HS-5 (cell line): ENCODE measurements at regions not wholly inside any gene's neighbourhood (a gene's known extent, or its start where the extent isn't known, plus 50 kb on each side); places are given as distances from the start of the nearest gene placed in this dataset.
"Not testable (repeated sequence)": the region's sequence is repeated elsewhere in the genome, so short reads cannot be mapped to it uniquely, and the experiment has no call there.

ENCODE experiments used
- DNase-seq: peaks from one replicate; pipeline ENCODE4 v3.0.0-alpha.2; 2012; ENCODE audit warnings: low read depth

DNA sequence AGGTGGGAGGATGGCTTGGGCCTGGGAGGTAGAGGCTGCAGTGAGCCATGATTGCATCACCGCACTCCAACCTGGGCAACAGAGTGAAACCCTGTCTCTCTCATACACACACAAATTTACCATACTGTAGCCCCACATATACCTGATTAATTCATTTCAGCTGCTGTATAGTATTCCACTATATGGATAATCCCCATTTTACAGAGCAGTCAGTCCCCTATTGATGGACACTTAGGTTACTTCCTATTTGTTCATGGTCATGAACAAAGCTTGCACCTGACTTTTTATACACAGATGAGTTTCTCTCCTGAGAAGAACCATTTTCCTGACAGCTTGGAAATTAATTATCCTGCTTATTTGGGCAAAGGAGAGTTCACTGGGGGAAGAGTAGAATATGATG is 59.2 kb downstream of the EMX2 start:
- DNase-seq, result no peak

DNA sequence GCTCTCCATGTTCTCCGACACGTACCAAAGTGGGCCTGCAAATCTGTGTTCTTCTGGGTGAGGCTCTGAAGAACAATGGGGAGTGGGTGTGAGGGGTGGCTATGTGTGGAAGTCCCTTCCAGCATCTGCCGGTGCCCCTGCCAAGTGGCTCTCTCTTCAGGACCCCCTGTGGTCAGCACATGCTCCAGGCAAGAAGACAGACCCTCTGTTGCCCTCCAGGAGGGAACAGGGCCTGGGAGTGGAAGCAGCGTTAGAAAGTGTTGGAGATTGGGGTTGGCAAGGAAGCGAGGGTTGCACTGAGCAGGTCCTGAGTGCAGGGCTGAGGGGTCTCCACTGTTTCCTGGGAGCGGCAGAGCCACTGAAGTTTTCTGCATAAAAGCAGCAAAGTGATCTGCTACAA is 60.5 kb downstream of the EMX2 start:
- no peak for DNase-seq

DNA sequence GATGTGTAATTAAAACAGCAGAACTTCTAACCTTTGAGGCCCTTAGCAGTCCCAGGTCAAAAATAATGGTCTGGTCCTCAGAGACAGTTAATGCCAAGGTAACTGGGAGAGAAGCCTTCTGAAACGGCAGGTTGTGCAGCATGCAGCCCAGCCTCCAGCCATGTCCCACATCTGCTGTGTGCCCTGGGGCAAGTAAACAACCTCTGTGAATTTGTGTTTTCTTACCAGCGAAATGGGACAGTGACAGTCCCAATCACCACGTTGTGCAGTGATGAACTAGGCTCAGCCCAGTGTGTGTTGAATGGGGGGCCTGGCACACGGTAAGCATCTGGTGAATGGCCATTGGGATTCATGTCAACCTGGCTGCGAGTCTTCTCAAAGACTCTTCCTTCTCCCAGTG is 61.2 kb downstream of the EMX2 start:
- no peak for DNase-seq

DNA sequence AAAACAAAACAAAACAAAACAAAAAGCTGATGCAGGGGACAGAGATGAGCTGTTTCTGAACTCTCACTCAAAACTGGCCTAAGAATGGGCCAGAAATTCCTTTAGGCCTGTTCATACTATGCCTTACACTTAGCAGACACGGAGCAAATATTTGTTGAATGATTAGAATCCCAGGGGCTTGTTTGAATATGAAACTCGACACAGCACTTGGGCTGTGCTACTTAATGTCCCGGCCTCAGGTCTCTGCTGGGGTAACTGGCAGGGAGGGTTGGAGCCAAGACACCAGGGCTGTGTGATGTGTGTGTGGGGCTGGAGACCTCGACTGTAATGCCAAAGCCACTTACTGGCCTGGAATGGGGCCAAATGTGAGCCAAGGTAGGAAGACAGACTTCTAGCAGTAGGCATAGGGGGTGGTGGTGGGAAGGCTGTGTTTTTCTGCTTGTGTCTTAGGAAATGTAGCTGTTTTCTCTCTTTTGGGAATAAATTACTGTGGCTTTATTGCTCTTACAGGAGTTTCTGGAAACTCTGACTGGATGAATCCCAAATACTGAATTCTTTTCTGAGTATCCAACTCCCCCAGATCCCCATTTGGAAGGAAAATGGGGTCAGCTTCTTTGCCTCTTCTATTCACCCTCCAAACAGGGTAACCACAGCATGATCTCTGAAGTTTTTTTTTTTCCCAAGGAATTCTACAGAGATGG is 66.7 kb downstream of the EMX2 start:
- peak; percentile 78 for DNase-seq

DNA sequence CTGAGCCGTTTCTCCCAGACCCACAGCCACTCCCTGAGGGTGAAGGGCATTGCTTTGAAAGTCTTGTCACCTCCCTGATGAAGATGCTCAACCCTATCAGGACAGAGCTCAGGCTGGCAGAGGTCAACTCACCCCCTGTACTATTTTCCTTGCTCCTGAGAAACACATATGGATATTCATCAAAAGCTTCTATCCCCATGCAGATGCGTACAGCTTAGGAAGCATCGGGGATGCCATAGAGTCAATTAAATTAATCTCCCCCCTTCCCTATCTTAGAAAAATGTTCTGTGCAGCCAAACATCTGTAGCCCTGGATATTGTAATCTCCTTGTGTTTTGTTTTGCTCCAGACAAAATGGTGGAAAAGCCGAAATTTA is 67.2 kb downstream of the EMX2 start:
- no peak for DNase-seq

DNA sequence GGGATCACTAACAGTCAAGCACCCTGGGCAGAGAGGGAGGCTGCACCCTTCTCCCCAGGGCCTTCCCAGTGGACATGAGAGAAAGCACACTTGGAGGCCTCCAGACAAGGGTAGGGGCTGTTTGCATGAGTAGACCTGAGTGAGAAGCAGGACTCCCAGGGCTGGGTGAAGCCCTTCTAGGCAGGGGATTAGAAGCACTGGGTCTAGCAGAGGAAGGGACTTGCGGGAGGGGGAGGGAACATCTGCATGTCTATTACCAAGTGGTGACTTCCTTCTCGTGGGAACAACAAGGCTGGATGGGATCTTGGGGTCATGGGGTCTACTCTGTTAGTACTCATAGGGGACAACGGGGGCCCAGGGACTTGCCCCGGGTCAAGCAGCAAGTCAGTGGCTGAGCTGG is 67.8 kb downstream of the EMX2 start:
- DNase-seq, result no peak

DNA sequence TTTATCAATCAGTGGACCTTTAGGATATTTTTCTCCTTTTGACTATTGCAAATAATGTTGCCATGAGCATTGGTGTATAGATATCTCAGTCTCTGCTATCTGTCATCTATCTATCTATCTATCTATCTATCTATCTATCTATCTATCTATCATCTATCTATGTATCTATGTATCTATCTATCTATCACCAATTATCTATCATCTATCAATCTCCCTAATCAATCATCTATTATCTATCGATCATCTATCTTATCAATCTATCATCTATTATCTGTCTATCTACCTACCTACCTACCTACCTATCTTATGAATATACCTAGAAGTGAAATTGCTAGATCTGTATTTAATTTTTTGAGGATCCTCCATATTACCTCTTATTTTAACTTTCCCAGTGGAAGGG is 69.6 kb downstream of the EMX2 start:
- DNase-seq, result no peak

DNA sequence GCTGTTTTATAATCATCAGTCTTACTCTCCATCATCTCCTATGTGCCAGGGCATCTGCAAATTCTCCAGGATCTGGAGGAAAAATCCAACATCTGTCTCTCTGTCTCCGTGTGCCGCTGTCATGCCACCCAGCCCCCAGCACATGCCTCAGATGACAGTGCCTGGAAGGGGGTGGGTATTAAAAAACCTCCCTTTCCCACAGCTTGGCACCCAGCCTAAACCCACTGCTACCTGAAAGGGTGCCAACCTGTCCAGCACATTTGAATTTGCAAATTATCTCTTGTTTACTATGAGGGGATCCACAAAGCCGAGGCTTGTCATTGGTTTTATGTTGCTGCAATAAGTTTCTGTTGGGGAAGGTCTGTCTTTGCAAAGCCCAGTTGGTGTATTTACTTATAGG is 73.1 kb downstream of the EMX2 start:
- no peak for DNase-seq

DNA sequence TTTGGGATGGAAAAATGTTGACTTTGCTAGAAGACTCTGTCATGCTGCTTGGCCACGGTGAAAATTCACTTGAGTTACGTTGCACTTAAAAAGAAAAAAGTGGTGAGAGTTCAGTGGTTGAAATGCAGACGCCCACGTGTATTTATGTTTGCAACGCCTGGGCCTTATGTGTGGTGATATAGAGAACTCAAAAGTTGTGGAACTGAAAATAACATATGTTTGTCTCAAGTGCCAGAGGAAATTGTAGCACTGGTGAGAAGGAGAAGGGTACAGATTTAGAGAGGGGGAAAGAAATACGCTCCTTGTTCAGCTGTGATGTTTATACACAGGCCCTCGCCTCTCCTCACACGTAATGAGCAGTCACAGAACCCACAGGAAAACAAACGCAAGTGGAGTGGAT is 73.6 kb downstream of the EMX2 start:
- no peak for DNase-seq

DNA sequence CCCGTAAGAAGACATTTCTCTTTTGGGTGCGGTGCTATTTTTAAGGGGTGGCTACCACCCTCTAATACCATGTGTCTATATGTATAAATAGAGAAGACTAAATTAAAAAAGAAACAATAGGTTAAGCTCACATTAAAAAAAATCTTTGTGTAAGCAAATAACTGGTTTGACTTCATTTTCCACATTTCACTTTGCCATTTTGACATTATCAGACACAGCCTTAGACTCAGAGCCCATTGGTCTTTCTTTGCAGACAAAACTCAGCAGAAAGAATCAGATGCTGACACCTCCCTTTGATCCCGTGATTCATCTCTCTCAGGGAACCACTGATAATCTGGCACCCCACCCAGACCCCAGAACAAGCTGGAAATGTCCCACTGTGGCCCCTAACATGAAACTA is 74.5 kb downstream of the EMX2 start:
- no peak for DNase-seq

DNA sequence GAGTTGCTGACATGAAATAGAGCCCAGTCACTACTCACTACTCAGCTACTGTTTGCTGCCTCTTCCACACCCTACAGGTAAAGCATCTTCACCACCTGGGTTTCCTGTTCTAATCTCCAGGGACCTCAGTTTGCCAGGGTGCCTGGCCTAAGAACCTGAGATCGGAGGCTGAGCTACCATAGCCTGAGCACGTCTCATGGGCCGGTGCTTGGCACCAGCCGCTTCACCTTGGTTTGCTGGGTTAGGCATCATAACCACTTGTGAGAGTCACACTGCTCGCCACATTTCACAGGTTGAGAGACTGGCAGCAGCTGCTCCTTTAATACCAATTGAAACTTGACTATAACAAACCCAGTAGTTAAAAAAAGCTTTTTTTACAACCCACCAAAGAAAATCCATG is 75.1 kb downstream of the EMX2 start:
- DNase-seq, result no peak

DNA sequence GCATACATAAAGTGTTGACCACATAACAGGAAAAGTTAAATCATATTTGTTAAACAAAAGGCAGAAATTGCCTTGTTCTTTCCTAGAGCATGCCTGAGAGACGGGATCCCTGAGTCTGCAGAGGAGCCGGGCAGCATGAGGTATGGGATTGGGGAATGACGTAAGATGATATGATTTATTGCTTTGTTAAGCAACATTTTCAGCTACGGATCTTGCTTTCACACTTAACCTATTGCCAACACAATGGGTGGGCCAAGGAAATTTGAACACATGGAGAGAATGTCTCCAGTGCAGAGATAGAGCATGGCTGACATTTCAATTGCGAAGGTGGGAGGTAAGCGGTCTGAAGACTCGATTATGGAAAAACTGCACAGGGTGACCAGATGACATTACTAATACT is 76.7 kb downstream of the EMX2 start:
- no peak for DNase-seq

DNA sequence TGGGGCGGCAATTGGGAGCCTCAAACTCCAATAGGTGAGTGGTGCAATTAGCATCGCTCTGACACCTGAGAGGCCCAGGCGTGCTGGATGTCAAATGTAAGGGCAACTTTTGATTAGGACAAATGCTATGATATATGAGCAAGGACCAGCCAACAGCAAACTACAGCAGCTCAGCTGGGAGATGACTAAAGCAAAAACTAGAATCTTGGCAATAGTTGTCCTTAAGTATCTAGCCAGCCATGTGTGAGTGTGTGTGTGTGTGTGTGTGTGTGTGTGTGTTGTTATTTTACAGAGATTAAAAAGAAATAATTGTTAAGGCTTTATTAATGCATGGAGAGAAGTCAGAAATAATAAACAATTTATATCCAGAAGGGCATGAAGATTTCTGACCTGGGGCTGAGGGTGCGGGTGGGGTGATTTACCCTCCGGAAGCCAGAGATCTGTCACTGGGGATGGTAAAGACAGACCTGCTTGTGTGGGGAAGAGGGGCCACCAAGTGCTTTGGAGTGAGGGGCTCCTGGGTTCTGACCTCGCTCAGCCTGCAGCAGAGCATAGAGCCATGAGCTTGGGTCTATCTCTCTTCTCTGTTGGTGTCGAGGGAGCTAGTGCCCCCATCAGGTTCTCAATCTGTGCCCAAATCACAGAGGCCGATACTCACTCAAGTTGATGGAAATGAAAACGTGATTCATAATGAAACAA is 77.3 kb downstream of the EMX2 start:
- DNase-seq, result no peak

DNA sequence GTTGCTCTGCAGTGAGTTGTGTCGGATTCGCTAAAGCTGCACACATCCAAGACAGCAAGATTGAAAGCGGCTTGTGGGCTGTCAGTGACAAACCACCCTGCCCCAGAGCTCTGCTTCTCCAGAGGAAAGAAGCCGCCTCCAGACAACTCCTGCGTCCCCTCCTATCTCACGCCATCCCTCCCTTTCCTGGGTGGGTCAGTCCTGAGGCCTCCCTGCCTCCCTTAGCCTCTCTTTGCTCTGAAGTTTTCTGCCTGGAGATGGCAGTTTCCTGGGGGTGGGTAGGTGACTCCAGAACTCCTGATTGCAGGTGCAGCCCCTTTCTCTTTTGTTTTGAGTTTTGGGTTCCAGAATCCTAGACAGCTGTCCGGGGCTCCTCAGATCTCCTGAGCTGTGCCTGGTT is 78.7 kb downstream of the EMX2 start:
- DNase-seq, result no peak

DNA sequence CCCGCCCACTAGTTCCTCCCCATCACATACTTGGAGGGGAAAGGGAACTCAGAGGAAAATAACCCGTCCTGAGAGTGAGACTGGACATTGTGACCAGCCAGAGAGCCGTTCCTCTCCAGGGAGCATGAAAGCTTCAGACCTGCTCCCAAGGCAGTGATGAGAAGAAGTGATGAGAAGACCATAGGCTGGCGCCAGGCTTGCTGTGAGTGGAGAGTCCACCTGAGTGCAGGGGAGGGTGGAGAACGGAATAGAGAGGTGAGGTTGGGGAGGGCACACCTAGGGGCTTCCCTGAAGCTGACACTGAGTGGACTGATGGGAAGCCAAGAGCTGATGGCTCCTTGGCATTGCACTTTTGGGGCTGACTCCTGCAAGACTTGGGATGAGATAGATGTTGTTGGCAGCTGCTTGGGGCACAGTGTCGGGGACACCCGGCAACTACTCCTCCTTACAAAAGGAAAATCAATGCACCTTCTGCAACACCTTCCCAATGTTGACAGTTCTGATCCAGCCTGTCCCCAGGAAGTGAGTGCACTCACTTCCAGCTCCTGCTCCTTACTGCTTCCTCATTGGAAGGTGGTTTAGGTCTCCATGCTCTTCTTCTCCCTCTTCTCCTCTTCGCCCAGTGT is 79.4 kb downstream of the EMX2 start:
- DNase-seq, result no peak

DNA sequence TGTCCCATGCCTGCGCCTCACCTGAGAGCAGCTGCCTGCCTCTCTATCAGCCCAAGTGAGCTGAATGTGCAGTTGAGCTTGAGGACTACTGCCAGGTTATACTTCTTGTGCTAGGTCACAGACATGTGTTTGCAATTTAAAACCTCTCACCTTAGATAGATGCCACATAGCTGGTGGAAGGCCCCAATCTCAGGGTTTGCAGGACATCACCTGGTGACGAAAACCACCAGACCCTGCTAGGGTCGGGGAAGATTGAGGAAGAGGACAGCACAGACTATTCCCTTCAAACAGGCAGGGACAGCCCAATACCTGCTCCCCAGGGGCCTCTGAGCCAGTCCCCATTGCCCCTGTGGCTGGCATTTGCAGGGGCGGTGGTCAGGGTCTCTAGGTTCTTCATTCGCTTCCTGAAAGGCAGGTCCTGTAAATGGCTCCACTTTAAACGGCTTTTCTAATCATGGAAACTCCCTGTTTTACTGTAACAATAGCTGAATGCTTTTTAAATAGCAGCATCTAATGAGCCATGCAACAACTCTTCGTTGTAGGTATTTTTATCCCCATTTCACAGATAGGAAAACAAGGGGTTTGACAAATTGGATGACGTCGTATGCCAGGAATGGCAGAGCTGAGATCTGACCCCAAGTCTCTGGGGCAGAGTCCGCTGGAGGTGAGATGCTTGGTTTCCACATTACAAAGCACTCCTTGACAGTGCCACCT is 80.1 kb downstream of the EMX2 start:
- DNase-seq, result no peak

DNA sequence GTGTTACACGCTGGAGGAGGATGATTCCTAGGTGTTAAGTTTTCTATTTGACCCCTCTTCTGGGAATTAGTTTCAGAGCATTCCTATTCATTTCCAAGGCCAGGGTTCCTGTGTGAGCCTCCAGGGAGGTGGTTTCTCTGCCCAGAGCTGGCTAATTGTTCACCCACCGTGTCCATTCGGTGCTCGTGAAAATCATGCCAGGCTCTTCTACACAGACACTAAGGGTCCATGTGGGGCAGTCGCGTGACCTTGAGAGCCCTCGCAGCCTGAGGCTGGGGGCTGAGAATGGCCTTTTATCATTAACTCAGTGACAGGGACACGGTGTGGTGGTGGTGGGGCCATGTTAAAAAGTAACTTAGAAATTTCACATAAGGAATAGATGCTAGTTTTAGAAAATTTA is 83.7 kb downstream of the EMX2 start:
- no peak for DNase-seq

DNA sequence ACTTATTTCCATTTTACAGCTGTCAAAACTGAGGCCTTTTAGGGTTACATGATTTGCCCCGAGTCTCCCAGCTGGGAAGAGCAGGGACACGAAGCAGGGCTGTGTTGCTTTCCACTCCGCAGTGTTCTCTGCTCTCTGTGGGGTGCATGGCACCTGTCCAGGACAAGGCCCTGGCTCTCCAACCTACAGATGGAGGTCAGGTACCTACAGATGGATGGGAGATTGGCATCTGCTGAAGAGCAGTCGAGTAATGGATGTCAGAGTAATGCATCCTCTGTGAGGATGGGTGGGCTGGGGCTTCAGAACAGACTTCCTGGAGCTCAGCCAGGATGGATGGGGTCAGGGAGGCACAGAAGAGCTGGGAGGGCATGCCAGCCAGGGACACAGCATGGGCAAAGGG is 85.0 kb downstream of the EMX2 start:
- no peak for DNase-seq

DNA sequence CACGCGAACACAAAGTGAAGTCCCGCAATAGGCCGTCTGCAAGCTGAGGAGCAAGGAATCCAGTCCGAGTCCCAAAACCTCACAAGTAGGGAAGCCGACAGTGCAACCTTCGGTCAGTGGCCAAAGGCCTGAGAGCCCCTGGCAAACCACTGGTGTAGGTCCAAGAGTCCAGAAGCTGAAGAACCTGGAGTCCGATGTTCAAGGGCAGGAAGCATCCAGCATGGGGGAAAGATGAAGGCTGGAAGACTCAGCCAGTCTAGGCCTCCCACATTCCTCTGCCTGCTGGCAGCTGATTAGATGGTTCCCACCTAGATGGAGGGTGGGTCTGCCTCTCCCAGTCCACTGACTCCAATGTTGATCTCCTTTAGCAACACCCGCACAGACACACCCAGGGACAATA is 87.2 kb downstream of the EMX2 start:
- not testable (repeated sequence) for DNase-seq

DNA sequence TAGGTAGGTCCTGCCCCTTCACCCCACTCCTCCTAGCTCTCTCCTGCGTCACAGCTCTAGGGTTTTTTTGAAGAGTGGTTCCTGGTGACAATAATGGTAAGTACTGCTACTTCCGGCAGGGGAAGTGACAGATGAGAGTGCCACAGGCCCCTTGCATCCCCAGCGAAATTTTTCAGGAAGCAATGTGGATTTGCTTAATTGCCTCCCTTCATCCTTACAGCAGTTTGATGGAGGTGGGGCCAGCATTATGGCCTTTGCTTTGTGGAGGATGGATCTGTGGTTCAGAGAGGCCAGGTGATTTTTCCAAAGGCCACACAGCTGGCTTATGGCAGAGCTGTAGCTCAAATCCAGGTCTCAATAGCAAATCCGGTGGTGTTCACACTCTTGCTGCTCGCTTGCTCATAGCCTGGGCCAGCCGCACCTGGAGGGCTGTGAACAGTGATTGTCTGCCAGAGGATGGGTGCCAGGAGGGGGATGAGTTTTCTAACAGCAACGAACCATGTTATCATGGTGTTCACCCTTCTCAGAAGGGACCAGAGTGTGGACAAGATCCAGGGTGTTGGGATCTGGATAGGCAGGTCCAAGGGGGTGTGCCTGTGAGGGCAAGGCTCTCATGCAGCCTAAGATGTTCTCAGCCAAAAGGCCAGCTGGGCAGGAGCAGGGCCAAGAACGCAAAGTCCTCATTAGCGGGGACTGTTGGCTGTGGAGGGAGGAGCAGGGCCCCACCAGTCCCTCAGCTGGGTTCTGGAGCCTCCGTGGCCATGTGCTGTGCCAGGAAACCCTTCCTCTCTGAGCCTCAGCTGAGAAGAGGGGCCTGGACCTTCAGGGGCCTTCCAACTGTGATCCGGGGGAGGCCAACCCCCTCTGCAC is 89.0 kb downstream of the EMX2 start:
- DNase-seq, result no peak

DNA sequence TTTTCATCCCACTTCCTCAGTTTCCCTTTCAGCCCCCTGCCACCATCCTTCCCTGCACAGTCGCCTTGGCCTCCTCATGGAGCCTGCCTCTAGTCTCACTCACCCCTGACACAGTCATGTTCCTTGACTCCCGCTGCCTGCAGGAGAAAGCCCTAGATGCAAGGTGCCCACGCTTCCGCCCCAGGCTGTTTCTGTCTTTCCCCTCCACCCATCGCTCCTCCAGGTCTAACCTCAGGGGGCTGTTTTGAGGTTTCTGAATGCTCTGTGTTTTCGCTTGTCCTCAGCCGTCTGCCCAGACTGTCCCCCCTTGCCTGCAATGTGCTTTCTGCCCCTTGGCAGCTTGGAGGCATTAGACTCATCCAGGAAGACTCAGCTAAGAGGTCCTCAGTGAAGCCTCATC is 89.9 kb downstream of the EMX2 start:
- DNase-seq, result no peak

DNA sequence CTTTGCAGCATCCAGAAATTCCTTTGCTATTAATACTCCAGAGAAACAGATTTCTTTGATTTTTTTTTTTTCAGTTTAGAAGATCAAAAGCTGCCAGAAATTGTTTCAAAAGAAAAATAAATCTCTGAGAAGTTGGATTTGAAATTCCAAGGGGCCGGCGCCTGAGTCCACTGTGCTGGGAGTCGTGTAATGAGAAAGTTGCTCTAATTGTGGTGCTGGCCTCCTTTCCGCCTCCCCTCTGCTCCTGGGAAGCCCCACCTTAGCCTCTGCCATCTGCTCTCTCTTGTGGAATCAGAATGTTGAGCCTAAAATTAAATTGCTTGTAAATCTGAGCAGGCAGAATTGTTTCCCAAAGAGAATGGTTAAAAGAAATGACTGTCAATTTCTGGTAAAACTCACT is 93.3 kb downstream of the EMX2 start:
- no peak for DNase-seq
